Neural cell (in vitro differentiated cells): ENCODE measurements at regions not wholly inside any gene's neighbourhood (a gene's known extent, or its start where the extent isn't known, plus 50 kb on each side); places are given as distances from the start of the nearest gene placed in this dataset.

Experiments
- H2AFZ ChIP-seq: fragments of 200-600, 300-800 bp; sonication (generic), shearing (Covaris generic); 2 replicates; pipeline ENCODE4 v1.6.0; 2014; ENCODE audit warnings: low read depth, mild to moderate bottlenecking, antibody characterized with exemption, low read length, moderate library complexity
- H3F3A ChIP-seq: fragments of 200-600 bp; shearing (Covaris generic); 2 replicates; pipeline ENCODE4 v1.6.1; 2016; ENCODE audit warnings: mild to moderate bottlenecking, moderate library complexity, mixed read lengths, antibody characterized with exemption, low read length; ENCODE audit not compliant: insufficient read depth, poor library complexity, severe bottlenecking
- H3K27ac ChIP-seq: fragments of 200-600, 300-800 bp; sonication (generic), shearing (Covaris generic); 2 replicates; pipeline ENCODE4 v1.5.1; 2014; ENCODE audit warnings: mild to moderate bottlenecking, low read length, moderate library complexity
- H3K27me3 ChIP-seq: fragments of 300-800, 200-600 bp; sonication (generic), shearing (Covaris generic); 2 replicates; pipeline ENCODE4 v1.6.0; 2014; ENCODE audit warnings: mild to moderate bottlenecking, low read depth, low read length, moderate library complexity; ENCODE audit not compliant: insufficient read depth
- H3K36me3 ChIP-seq: fragments of 300-800, 200-600 bp; sonication (generic), shearing (Covaris generic); 2 replicates; pipeline ENCODE4 v1.5.1; 2014; ENCODE audit warnings: mild to moderate bottlenecking, antibody characterized with exemption, low read length, moderate library complexity; ENCODE audit not compliant: insufficient read depth
- H3K4me2 ChIP-seq: fragments of 300-800, 200-600 bp; sonication (generic), shearing (Covaris generic); 2 replicates; pipeline ENCODE4 v1.6.0; 2014; ENCODE audit warnings: mild to moderate bottlenecking, low read length
- H3K4me3 ChIP-seq: fragments of 300-800, 200-600 bp; sonication (generic), shearing (Covaris generic); 2 replicates; pipeline ENCODE4 v1.5.1; 2014; ENCODE audit warnings: mild to moderate bottlenecking, low read length, moderate library complexity
- H3K79me2 ChIP-seq: fragments of 200-600 bp; shearing (Covaris generic); replicated peaks from 2 replicates; pipeline ENCODE4 v1.6.0; 2014; ENCODE audit warnings: mild to moderate bottlenecking, low read length, moderate library complexity; ENCODE audit not compliant: insufficient read depth
- H3K9ac ChIP-seq: fragments of 300-800, 200-600 bp; sonication (generic), shearing (Covaris generic); 2 replicates; pipeline ENCODE4 v1.6.1; 2016; ENCODE audit warnings: mild to moderate bottlenecking, low read length, mixed read lengths
- H3K9me2 ChIP-seq: fragments of 200-600 bp; shearing (Covaris generic); 2 replicates; pipeline ENCODE4 v1.6.1; 2016; ENCODE audit warnings: mild to moderate bottlenecking, low read length, mixed read lengths; ENCODE audit not compliant: insufficient read depth
- H3K9me3 ChIP-seq: fragments of 200-600, 300-800 bp; sonication (generic), shearing (Covaris generic); 2 replicates; pipeline ENCODE4 v1.6.1; 2016; ENCODE audit warnings: mild to moderate bottlenecking, mixed run types, low read length, moderate library complexity, mixed read lengths
- H4K20me1 ChIP-seq: fragments of 200-600 bp; shearing (Covaris generic); 2 replicates; pipeline ENCODE4 v1.6.1; 2016; ENCODE audit warnings: mild to moderate bottlenecking, mixed run types; ENCODE audit not compliant: insufficient read depth
- CTCF ChIP-seq: fragments of 450-650 bp; IDR thresholded peaks from 2 replicates; pipeline ENCODE4 v1.5.1; 2014; ENCODE audit warnings: antibody characterized with exemption, mild to moderate bottlenecking, moderate library complexity; ENCODE audit not compliant: poor library complexity, severe bottlenecking
- EP300 ChIP-seq: fragments of 450-650 bp; conservative IDR thresholded peaks from 2 replicates; pipeline ENCODE4 v1.6.1; 2014; ENCODE audit warnings: antibody characterized with exemption, mild to moderate bottlenecking, moderate library complexity; ENCODE audit not compliant: poor library complexity, severe bottlenecking
- EZH2 ChIP-seq: fragments of 200-600, 300-800 bp; shearing (Covaris generic), sonication (generic); IDR thresholded peaks from 2 replicates; pipeline ENCODE4 v1.6.1; 2014; ENCODE audit warnings: antibody characterized with exemption, low read length, borderline replicate concordance, mild to moderate bottlenecking; ENCODE audit not compliant: insufficient read depth, poor library complexity, severe bottlenecking
- MXI1 ChIP-seq: fragments of 450-650 bp; conservative IDR thresholded peaks from 2 replicates; pipeline ENCODE4 v1.6.1; 2014; ENCODE audit warnings: antibody characterized with exemption, mild to moderate bottlenecking; ENCODE audit not compliant: poor library complexity, severe bottlenecking
- POLR2AphosphoS5 ChIP-seq: IDR thresholded peaks from 2 replicates; pipeline ENCODE4 v1.6.1; 2012
- RAD21 ChIP-seq: fragments of 450-650 bp; conservative IDR thresholded peaks from 2 replicates; pipeline ENCODE4 v1.6.1; 2014; ENCODE audit warnings: antibody characterized with exemption, mild to moderate bottlenecking, moderate library complexity
- SMC3 ChIP-seq: fragments of 450-650 bp; conservative IDR thresholded peaks from 2 replicates; pipeline ENCODE4 v1.6.1; 2014; ENCODE audit warnings: antibody characterized with exemption, mild to moderate bottlenecking, moderate library complexity; ENCODE audit not compliant: poor library complexity
- TAF1 ChIP-seq: IDR thresholded peaks from 2 replicates; pipeline ENCODE4 v1.6.1; 2012; ENCODE audit warnings: low read depth
- TF ChIP-seq, protein P1 (sequence below): IDR thresholded peaks from 2 replicates; pipeline ENCODE4 v1.6.1; 2012; ENCODE audit warnings: borderline replicate concordance

- H2AFZ ChIP-seq, result no peak overlapping the region
- TF ChIP-seq EZH2 (no peak), POLR2AphosphoS5 (no peak), CTCF (no peak), TAF1 (no peak), SMC3 (no peak), RAD21 (no peak), EP300 (no peak), MXI1 (no peak)
- TF ChIP-seq, protein P1, sequence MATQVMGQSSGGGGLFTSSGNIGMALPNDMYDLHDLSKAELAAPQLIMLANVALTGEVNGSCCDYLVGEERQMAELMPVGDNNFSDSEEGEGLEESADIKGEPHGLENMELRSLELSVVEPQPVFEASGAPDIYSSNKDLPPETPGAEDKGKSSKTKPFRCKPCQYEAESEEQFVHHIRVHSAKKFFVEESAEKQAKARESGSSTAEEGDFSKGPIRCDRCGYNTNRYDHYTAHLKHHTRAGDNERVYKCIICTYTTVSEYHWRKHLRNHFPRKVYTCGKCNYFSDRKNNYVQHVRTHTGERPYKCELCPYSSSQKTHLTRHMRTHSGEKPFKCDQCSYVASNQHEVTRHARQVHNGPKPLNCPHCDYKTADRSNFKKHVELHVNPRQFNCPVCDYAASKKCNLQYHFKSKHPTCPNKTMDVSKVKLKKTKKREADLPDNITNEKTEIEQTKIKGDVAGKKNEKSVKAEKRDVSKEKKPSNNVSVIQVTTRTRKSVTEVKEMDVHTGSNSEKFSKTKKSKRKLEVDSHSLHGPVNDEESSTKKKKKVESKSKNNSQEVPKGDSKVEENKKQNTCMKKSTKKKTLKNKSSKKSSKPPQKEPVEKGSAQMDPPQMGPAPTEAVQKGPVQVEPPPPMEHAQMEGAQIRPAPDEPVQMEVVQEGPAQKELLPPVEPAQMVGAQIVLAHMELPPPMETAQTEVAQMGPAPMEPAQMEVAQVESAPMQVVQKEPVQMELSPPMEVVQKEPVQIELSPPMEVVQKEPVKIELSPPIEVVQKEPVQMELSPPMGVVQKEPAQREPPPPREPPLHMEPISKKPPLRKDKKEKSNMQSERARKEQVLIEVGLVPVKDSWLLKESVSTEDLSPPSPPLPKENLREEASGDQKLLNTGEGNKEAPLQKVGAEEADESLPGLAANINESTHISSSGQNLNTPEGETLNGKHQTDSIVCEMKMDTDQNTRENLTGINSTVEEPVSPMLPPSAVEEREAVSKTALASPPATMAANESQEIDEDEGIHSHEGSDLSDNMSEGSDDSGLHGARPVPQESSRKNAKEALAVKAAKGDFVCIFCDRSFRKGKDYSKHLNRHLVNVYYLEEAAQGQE, result no peak
These were observed 84.4 kb downstream of the OR5AK2 start for GRCh38 chr11:57073128-57073527.

GRCh38 chr11:57081356-57081755 is 92.6 kb downstream of the OR5AK2 start:
- Histone ChIP-seq H3K27me3 (peaks cover 3% of the 10 kb centered on the region), H3K27ac (no peak overlapping the region), H3K9ac (no peak overlapping the region), H3K9me3 (no peaks in the 10 kb centered on the region), H3K79me2 (no peaks in the 10 kb centered on the region), H4K20me1 (no peaks in the 10 kb centered on the region), H3K36me3 (no peaks in the 10 kb centered on the region), H3F3A (no peaks in the 10 kb centered on the region), H3K4me2 (no peak overlapping the region), H3K4me3 (no peak overlapping the region), H2AFZ (no peak overlapping the region), H3K9me2 (no peaks in the 10 kb centered on the region)
- TF ChIP-seq TAF1 (no peak), MXI1 (no peak), POLR2AphosphoS5 (no peak), EZH2 (no peak), EP300 (no peak), SMC3 (no peak), RAD21 (no peak), CTCF (no peak)
- TF ChIP-seq, protein P1, result no peak

More at GRCh38 chr11:57073128-57073527, 84.4 kb downstream of the OR5AK2 start:
- no peaks in the 10 kb centered on the region for H3K36me3 ChIP-seq
- no peaks in the 10 kb centered on the region for H4K20me1 ChIP-seq
- H3F3A ChIP-seq, result no peaks in the 10 kb centered on the region
- no peaks in the 10 kb centered on the region for H3K79me2 ChIP-seq
- H3K4me2 ChIP-seq, result no peak overlapping the region
- no peak overlapping the region for H3K9ac ChIP-seq
- no peaks in the 10 kb centered on the region for H3K9me3 ChIP-seq
- no peak overlapping the region for H3K4me3 ChIP-seq
- no peaks in the 10 kb centered on the region for H3K9me2 ChIP-seq
- no peaks in the 10 kb centered on the region for H3K27me3 ChIP-seq
- no peak overlapping the region for H3K27ac ChIP-seq
